HepG2 (cell line): ENCODE measurements at regions not wholly inside any gene's neighbourhood (a gene's known extent, or its start where the extent isn't known, plus 50 kb on each side); places are given as distances from the start of the nearest gene placed in this dataset.

Source experiments
- ARNT ChIP-seq: fragments of 450-650 bp; IDR thresholded peaks from 2 replicates; pipeline ENCODE4 v1.6.1; 2017
- CTCF ChIP-seq: sonication (generic); formaldehyde crosslinking; IDR thresholded peaks from 2 replicates; pipeline ENCODE4 v1.5.0; 2020; ENCODE audit warnings: mild to moderate bottlenecking, missing genetic modification reagents, moderate library complexity
- MAZ ChIP-seq, 2 experiments: sonication (generic) in 1 of 2; formaldehyde crosslinking in 1 of 2; IDR thresholded peaks; 2 replicates each; pipeline versions ENCODE4 v1.5.0 to v1.6.1; 2012 to 2020; ENCODE audit warnings: low read depth in 2 of 2, mild to moderate bottlenecking in 2 of 2, borderline replicate concordance in 1 of 2, improper control_type of control experiment in 1 of 2, low read length in 1 of 2, missing genetic modification reagents in 1 of 2, moderate library complexity in 1 of 2
- MYNN ChIP-seq: sonication (generic); formaldehyde crosslinking; IDR thresholded peaks from 2 replicates; pipeline ENCODE4 v1.4.0; 2020; ENCODE audit warnings: mild to moderate bottlenecking, low read depth, missing genetic modification reagents
- NONO ChIP-seq, 2 experiments: fragments of 450-650 bp in 1 of 2; sonication (generic) in 1 of 2; formaldehyde crosslinking in 1 of 2; IDR thresholded peaks in 1 of 2; conservative IDR thresholded peaks in 1 of 2; 2 replicates each; pipeline versions ENCODE4 v1.6.1 to v1.8.0; 2017 to 2022; ENCODE audit warnings: mild to moderate bottlenecking in 1 of 2, missing genetic modification reagents in 1 of 2, moderate library complexity in 1 of 2
- U2AF1 ChIP-seq: fragments of 200-400 bp; formaldehyde crosslinking; optimal IDR thresholded peaks from 2 replicates; pipeline ENCODE3; 2017; ENCODE audit warnings: mild to moderate bottlenecking, low read depth, low read length
- ZFAT ChIP-seq: sonication (generic); formaldehyde crosslinking; conservative IDR thresholded peaks from 2 replicates; pipeline ENCODE4 v1.8.1; 2023; ENCODE audit warnings: missing genetic modification reagents, inconsistent platforms
- ZNF263 ChIP-seq: sonication (generic); formaldehyde crosslinking; IDR thresholded peaks from 2 replicates; pipeline ENCODE4 v1.4.0; 2020; ENCODE audit warnings: missing genetic modification reagents
- ZNF563 ChIP-seq: sonication (generic); formaldehyde crosslinking; IDR thresholded peaks from 2 replicates; pipeline ENCODE4 v1.8.0; 2022; ENCODE audit warnings: mild to moderate bottlenecking, moderate library complexity, missing genetic modification reagents
- ZNF747 ChIP-seq: sonication (generic); formaldehyde crosslinking; IDR thresholded peaks from 2 replicates; pipeline ENCODE4 v1.8.1; 2023; ENCODE audit warnings: missing genetic modification reagents, mild to moderate bottlenecking, borderline replicate concordance
- ZNF792 ChIP-seq: IDR thresholded peaks from 2 replicates; pipeline ENCODE4 v1.6.1; 2016
- TF ChIP-seq, protein P1 (sequence below): sonication (generic); formaldehyde crosslinking; IDR thresholded peaks from 2 replicates; pipeline ENCODE4 v1.4.0; 2020; ENCODE audit warnings: missing genetic modification reagents
- TF ChIP-seq, protein P2 (sequence below): sonication (generic); formaldehyde crosslinking; IDR thresholded peaks from 2 replicates; pipeline ENCODE4 v1.4.0; 2020; ENCODE audit warnings: missing genetic modification reagents

DNA sequence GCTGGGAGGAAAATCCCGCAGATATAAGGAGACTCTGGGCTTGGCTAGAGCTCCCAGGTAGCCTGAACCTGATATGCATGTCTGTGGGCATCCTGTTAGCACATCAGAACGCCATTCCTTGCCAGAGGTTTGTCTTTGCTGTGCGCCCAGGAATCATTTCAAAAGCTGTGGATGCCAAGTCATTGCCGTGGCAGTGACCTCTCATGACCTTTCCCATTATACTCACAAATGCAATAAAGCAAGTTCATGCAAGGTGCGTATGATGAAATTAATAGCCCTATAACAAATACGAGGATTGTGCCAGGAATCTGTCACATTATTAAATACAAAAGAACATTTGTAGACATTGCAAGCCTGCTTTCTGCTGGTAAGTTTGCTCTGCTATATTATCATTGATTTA lies 229.1 kb upstream of the PELI2 start:
- no peak for TF ChIP-seq ARNT
- no peak for TF ChIP-seq U2AF1
- TF ChIP-seq, protein P1, sequence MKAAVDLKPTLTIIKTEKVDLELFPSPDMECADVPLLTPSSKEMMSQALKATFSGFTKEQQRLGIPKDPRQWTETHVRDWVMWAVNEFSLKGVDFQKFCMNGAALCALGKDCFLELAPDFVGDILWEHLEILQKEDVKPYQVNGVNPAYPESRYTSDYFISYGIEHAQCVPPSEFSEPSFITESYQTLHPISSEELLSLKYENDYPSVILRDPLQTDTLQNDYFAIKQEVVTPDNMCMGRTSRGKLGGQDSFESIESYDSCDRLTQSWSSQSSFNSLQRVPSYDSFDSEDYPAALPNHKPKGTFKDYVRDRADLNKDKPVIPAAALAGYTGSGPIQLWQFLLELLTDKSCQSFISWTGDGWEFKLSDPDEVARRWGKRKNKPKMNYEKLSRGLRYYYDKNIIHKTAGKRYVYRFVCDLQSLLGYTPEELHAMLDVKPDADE (CRISPR knock-in tag), result no peak
- TF ChIP-seq ZNF263, result no peak
- TF ChIP-seq ZNF792, result no peak
- TF ChIP-seq MYNN (CRISPR knock-in tag), result no peak
- TF ChIP-seq ZNF747 (CRISPR knock-in tag), result no peak
- no peak for TF ChIP-seq CTCF (CRISPR knock-in tag)
- TF ChIP-seq ZNF563, result no peak
- no peak for TF ChIP-seq MAZ (IDR thresholded peaks at IDR 0.05; ENCODE audit: borderline replicate concordance, low read depth, low read length)
- no peak for TF ChIP-seq MAZ (CRISPR knock-in tag; IDR thresholded peaks at IDR 0.05; ENCODE audit: low read depth)
- TF ChIP-seq NONO (IDR thresholded peaks at IDR 0.05), result no peak
- no peak for TF ChIP-seq NONO (CRISPR knock-in tag; conservative IDR thresholded peaks at IDR 0.05)
- TF ChIP-seq ZFAT (CRISPR knock-in tag), result no peak
- TF ChIP-seq, protein P2, sequence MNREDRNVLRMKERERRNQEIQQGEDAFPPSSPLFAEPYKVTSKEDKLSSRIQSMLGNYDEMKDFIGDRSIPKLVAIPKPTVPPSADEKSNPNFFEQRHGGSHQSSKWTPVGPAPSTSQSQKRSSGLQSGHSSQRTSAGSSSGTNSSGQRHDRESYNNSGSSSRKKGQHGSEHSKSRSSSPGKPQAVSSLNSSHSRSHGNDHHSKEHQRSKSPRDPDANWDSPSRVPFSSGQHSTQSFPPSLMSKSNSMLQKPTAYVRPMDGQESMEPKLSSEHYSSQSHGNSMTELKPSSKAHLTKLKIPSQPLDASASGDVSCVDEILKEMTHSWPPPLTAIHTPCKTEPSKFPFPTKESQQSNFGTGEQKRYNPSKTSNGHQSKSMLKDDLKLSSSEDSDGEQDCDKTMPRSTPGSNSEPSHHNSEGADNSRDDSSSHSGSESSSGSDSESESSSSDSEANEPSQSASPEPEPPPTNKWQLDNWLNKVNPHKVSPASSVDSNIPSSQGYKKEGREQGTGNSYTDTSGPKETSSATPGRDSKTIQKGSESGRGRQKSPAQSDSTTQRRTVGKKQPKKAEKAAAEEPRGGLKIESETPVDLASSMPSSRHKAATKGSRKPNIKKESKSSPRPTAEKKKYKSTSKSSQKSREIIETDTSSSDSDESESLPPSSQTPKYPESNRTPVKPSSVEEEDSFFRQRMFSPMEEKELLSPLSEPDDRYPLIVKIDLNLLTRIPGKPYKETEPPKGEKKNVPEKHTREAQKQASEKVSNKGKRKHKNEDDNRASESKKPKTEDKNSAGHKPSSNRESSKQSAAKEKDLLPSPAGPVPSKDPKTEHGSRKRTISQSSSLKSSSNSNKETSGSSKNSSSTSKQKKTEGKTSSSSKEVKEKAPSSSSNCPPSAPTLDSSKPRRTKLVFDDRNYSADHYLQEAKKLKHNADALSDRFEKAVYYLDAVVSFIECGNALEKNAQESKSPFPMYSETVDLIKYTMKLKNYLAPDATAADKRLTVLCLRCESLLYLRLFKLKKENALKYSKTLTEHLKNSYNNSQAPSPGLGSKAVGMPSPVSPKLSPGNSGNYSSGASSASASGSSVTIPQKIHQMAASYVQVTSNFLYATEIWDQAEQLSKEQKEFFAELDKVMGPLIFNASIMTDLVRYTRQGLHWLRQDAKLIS (CRISPR knock-in tag), result no peak
